ENCODE measurements at regions not wholly inside any gene's neighbourhood (a gene's known extent, or its start where the extent isn't known, plus 50 kb on each side); places are given as distances from the start of the nearest gene placed in this dataset.

DNA sequence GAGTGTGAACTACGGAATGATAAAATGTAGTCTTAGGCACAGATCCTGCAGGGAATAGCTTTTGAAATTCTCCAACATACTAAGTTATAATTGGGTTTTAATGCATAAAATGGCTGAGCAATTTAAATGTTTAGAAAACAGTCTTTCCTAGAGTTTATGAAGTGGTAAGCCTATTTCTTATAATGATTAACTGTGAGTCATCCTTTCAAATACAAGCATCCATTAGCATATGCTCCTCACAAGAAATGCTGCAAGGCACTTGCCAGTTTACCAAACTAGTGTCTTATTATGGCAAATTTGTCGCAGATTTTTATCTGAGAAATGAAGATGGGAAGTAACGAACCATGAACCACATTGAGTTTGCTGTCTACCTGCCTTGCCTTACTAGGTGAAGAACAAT, 101.3 kb upstream of the ESRRG start:
- Histone ChIP-seq H3K4me3 (ENCODE audit: low read length in 2 of 2) (no peak overlapping the region), H3K27ac (ENCODE audit: low read depth in 2 of 2, low read length in 2 of 2) (no peak overlapping the region), H3K27me3 (ENCODE audit: control insufficient read depth in 2 of 2, insufficient read depth in 2 of 2, low read length in 2 of 2) (no peaks in the 10 kb centered on the region), H3K36me3 (ENCODE audit: control insufficient read depth in 2 of 2, insufficient read depth in 2 of 2, low read length in 2 of 2) (no peaks in the 10 kb centered on the region), H3K9ac (ENCODE audit: low read depth in 1 of 2, low read length in 2 of 2) (no peak overlapping the region), H3K9me3 (ENCODE audit: control insufficient read depth in 2 of 2, low read length in 2 of 2) (no peaks in the 10 kb centered on the region), H3K4me1 (ENCODE audit: control insufficient read depth in 2 of 2, insufficient read depth in 2 of 2, low read length in 2 of 2) (no peaks in the 10 kb centered on the region)

GRCh38 chr1:216823731-216824130, 100.5 kb upstream of the ESRRG start:
- Histone ChIP-seq H3K27me3 (ENCODE audit: control insufficient read depth in 2 of 2, insufficient read depth in 2 of 2, low read length in 2 of 2) (no peaks in the 10 kb centered on the region), H3K4me1 (ENCODE audit: control insufficient read depth in 2 of 2, insufficient read depth in 2 of 2, low read length in 2 of 2) (no peaks in the 10 kb centered on the region), H3K9me3 (ENCODE audit: control insufficient read depth in 2 of 2, low read length in 2 of 2) (no peaks in the 10 kb centered on the region), H3K4me3 (ENCODE audit: low read length in 2 of 2) (no peak overlapping the region), H3K27ac (ENCODE audit: low read depth in 2 of 2, low read length in 2 of 2) (no peak overlapping the region), H3K36me3 (ENCODE audit: control insufficient read depth in 2 of 2, insufficient read depth in 2 of 2, low read length in 2 of 2) (no peaks in the 10 kb centered on the region), H3K9ac (ENCODE audit: low read depth in 1 of 2, low read length in 2 of 2) (no peak overlapping the region)

DNA sequence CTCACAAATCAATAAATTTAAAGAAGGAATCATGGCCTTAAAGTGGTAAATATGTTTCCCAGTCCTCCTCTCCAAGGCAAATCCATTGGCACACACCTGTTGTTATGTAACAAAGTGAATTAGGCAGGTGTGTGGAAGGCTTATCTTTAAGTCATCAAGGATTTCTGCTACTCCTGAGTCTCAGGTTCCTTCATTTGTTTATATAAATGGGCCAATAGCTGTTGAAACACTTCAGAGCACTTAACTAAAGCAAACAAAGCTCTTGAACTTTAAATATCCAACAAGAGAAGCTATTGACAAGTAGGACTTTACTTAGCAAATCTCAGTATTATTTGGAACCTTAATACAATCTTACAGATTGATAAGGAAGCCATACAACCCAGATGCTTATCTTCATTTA, 99.3 kb upstream of the ESRRG start:
- Histone ChIP-seq H3K9ac (ENCODE audit: low read depth in 1 of 2, low read length in 2 of 2) (no peak overlapping the region), H3K27me3 (ENCODE audit: control insufficient read depth in 2 of 2, insufficient read depth in 2 of 2, low read length in 2 of 2) (no peaks in the 10 kb centered on the region), H3K9me3 (ENCODE audit: control insufficient read depth in 2 of 2, low read length in 2 of 2) (no peaks in the 10 kb centered on the region), H3K4me3 (ENCODE audit: low read length in 2 of 2) (no peak overlapping the region), H3K36me3 (ENCODE audit: control insufficient read depth in 2 of 2, insufficient read depth in 2 of 2, low read length in 2 of 2) (no peaks in the 10 kb centered on the region), H3K27ac (ENCODE audit: low read depth in 2 of 2, low read length in 2 of 2) (no peak overlapping the region), H3K4me1 (ENCODE audit: control insufficient read depth in 2 of 2, insufficient read depth in 2 of 2, low read length in 2 of 2) (no peaks in the 10 kb centered on the region)

- H3K9me3 ChIP-seq (ENCODE audit: control insufficient read depth in 2 of 2, low read length in 2 of 2), result no peaks in the 10 kb centered on the region
- H3K4me3 ChIP-seq (ENCODE audit: low read length in 2 of 2), result no peak overlapping the region
- H3K27me3 ChIP-seq (ENCODE audit: control insufficient read depth in 2 of 2, insufficient read depth in 2 of 2, low read length in 2 of 2), result no peaks in the 10 kb centered on the region
- no peaks in the 10 kb centered on the region for H3K36me3 ChIP-seq (ENCODE audit: control insufficient read depth in 2 of 2, insufficient read depth in 2 of 2, low read length in 2 of 2)
- H3K27ac ChIP-seq (ENCODE audit: low read depth in 2 of 2, low read length in 2 of 2), result no peak overlapping the region
- no peak overlapping the region for H3K9ac ChIP-seq (ENCODE audit: low read depth in 1 of 2, low read length in 2 of 2)
- H3K4me1 ChIP-seq (ENCODE audit: control insufficient read depth in 2 of 2, insufficient read depth in 2 of 2, low read length in 2 of 2), result no peaks in the 10 kb centered on the region
Measured at GRCh38 chr1:216820345-216820744, 97.1 kb upstream of the ESRRG start.

- no peaks in the 10 kb centered on the region for H3K27me3 ChIP-seq (ENCODE audit: control insufficient read depth in 2 of 2, insufficient read depth in 2 of 2, low read length in 2 of 2)
- H3K9me3 ChIP-seq (ENCODE audit: control insufficient read depth in 2 of 2, low read length in 2 of 2), result no peaks in the 10 kb centered on the region
- no peaks in the 10 kb centered on the region for H3K4me1 ChIP-seq (ENCODE audit: control insufficient read depth in 2 of 2, insufficient read depth in 2 of 2, low read length in 2 of 2)
- no peak overlapping the region for H3K27ac ChIP-seq (ENCODE audit: low read depth in 2 of 2, low read length in 2 of 2)
- no peaks in the 10 kb centered on the region for H3K36me3 ChIP-seq (ENCODE audit: control insufficient read depth in 2 of 2, insufficient read depth in 2 of 2, low read length in 2 of 2)
- no peak overlapping the region for H3K9ac ChIP-seq (ENCODE audit: low read depth in 1 of 2, low read length in 2 of 2)
- H3K4me3 ChIP-seq (ENCODE audit: low read length in 2 of 2), result no peak overlapping the region
Measured at GRCh38 chr1:216818284-216818683, 95.1 kb upstream of the ESRRG start.

DNA sequence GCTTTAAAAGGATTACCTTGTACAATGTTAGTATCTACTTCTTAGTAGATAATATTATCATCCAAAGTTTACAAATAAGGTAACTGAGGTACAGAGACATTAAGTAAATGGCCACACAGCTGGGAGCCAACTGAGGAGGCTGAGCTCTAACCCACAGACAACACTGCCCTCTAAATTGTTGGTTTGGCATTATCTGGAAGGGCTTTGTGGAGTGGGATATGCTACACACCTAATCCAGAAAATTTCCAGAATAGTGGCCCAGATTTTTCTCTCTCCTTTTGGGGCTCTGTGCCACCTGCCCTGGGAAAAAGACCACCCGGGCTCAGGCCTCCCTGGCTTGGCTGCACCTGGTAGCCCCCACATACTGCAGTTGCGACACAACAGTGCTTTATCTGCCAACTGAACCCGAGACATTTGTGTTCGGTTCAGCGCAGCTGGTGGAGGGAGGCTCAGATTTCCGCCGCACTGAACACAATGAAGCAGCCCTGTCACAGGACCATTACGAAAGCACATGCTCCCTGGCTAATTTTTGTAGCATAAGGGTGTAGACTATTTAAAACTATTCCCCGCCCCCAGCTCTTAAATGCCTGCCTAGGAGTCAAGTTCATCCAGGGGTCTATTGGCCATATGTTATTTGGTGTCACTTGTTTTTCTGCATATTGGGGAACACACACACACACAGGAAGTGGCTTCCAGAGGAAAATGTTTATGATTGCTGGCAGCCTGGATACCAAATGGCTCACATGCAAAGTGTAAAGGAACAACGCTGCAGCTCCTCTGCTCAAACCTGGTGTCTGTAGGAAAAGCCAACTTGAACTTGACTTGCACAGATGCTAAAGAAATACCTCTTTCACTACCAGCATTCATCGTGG, 92.3 kb upstream of the ESRRG start:
- Histone ChIP-seq H3K9ac (ENCODE audit: low read depth in 1 of 2, low read length in 2 of 2) (no peak overlapping the region), H3K4me1 (ENCODE audit: control insufficient read depth in 2 of 2, insufficient read depth in 2 of 2, low read length in 2 of 2) (no peaks in the 10 kb centered on the region), H3K36me3 (ENCODE audit: control insufficient read depth in 2 of 2, insufficient read depth in 2 of 2, low read length in 2 of 2) (no peaks in the 10 kb centered on the region), H3K9me3 (ENCODE audit: control insufficient read depth in 2 of 2, low read length in 2 of 2) (no peaks in the 10 kb centered on the region), H3K4me3 (ENCODE audit: low read length in 2 of 2) (no peak overlapping the region), H3K27me3 (ENCODE audit: control insufficient read depth in 2 of 2, insufficient read depth in 2 of 2, low read length in 2 of 2) (no peaks in the 10 kb centered on the region), H3K27ac (ENCODE audit: low read depth in 2 of 2, low read length in 2 of 2) (no peak overlapping the region)

DNA sequence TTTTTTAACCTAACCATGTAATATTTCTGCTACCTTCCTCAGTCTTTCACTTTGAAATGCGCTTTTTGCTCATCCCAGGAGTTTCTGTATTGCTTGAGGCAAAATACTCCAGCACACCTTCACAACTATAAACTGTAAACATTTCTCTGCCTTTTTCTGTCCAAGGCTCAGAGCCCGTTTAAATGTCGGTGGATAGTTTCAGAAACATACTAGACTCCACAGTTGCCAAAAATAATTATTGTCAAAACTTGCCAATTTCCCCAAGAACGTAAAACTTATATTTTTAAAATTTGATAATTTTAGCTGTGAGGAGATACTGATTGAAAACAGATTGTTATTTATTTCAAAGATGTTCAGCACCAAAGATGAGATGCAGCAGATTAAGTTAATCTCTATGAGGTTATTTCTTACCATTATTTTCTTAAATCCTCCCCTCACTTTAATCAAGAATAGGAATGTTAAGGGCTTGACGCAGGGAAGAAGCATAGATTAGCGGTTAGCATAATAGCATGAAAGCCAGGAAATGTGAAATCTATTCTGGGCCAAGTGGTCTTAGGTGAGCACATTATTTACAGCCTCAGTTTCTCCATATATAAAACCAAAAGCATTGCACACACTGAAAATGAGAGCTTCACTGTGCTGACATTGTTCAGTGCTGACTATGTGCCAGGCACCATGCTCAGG, 91.5 kb upstream of the ESRRG start:
- Histone ChIP-seq H3K27ac (ENCODE audit: low read depth in 2 of 2, low read length in 2 of 2) (no peak overlapping the region), H3K4me1 (ENCODE audit: control insufficient read depth in 2 of 2, insufficient read depth in 2 of 2, low read length in 2 of 2) (no peaks in the 10 kb centered on the region), H3K9me3 (ENCODE audit: control insufficient read depth in 2 of 2, low read length in 2 of 2) (no peaks in the 10 kb centered on the region), H3K4me3 (ENCODE audit: low read length in 2 of 2) (no peak overlapping the region), H3K27me3 (ENCODE audit: control insufficient read depth in 2 of 2, insufficient read depth in 2 of 2, low read length in 2 of 2) (no peaks in the 10 kb centered on the region), H3K36me3 (ENCODE audit: control insufficient read depth in 2 of 2, insufficient read depth in 2 of 2, low read length in 2 of 2) (no peaks in the 10 kb centered on the region), H3K9ac (ENCODE audit: low read depth in 1 of 2, low read length in 2 of 2) (no peak overlapping the region)

GRCh38 chr1:216812966-216813365, 89.7 kb upstream of the ESRRG start:
- no peaks in the 10 kb centered on the region for H3K36me3 ChIP-seq (ENCODE audit: control insufficient read depth in 2 of 2, insufficient read depth in 2 of 2, low read length in 2 of 2)
- no peaks in the 10 kb centered on the region for H3K9me3 ChIP-seq (ENCODE audit: control insufficient read depth in 2 of 2, low read length in 2 of 2)
- no peak overlapping the region for H3K9ac ChIP-seq (ENCODE audit: low read depth in 1 of 2, low read length in 2 of 2)
- H3K4me3 ChIP-seq (ENCODE audit: low read length in 2 of 2), result no peak overlapping the region
- no peaks in the 10 kb centered on the region for H3K4me1 ChIP-seq (ENCODE audit: control insufficient read depth in 2 of 2, insufficient read depth in 2 of 2, low read length in 2 of 2)
- no peak overlapping the region for H3K27ac ChIP-seq (ENCODE audit: low read depth in 2 of 2, low read length in 2 of 2)
- no peaks in the 10 kb centered on the region for H3K27me3 ChIP-seq (ENCODE audit: control insufficient read depth in 2 of 2, insufficient read depth in 2 of 2, low read length in 2 of 2)

GRCh38 chr1:216809649-216810048, 86.4 kb upstream of the ESRRG start:
- no peak overlapping the region for H3K27ac ChIP-seq (ENCODE audit: low read depth in 2 of 2, low read length in 2 of 2)
- H3K9me3 ChIP-seq (ENCODE audit: control insufficient read depth in 2 of 2, low read length in 2 of 2), result no peaks in the 10 kb centered on the region
- H3K9ac ChIP-seq (ENCODE audit: low read depth in 1 of 2, low read length in 2 of 2), result no peak overlapping the region
- no peaks in the 10 kb centered on the region for H3K27me3 ChIP-seq (ENCODE audit: control insufficient read depth in 2 of 2, insufficient read depth in 2 of 2, low read length in 2 of 2)
- H3K4me3 ChIP-seq (ENCODE audit: low read length in 2 of 2), result no peak overlapping the region
- H3K36me3 ChIP-seq (ENCODE audit: control insufficient read depth in 2 of 2, insufficient read depth in 2 of 2, low read length in 2 of 2), result no peaks in the 10 kb centered on the region
- H3K4me1 ChIP-seq (ENCODE audit: control insufficient read depth in 2 of 2, insufficient read depth in 2 of 2, low read length in 2 of 2), result no peaks in the 10 kb centered on the region

DNA sequence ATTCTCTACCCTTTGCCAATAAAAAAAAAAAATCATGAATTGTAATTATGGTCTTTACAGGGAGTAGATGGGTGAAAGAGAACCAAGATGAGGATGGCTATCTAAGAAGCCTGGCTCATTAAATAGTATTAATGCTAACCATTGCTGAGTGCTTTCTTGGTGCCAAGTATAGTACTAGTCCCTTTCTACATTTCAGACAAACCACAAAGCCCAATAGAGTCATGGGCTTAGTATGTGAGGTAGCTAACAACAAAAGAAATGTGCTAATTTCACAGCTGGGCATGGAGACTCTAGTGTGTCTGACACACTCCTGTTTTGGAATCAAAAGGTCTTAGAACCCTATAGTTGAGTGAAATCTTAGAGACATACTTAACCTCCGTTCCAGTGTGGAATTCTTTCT, 84.5 kb upstream of the ESRRG start:
- no peaks in the 10 kb centered on the region for H3K9me3 ChIP-seq (ENCODE audit: control insufficient read depth in 2 of 2, low read length in 2 of 2)
- H3K4me1 ChIP-seq (ENCODE audit: control insufficient read depth in 2 of 2, insufficient read depth in 2 of 2, low read length in 2 of 2), result no peaks in the 10 kb centered on the region
- no peak overlapping the region for H3K9ac ChIP-seq (ENCODE audit: low read depth in 1 of 2, low read length in 2 of 2)
- no peak overlapping the region for H3K27ac ChIP-seq (ENCODE audit: low read depth in 2 of 2, low read length in 2 of 2)
- no peaks in the 10 kb centered on the region for H3K27me3 ChIP-seq (ENCODE audit: control insufficient read depth in 2 of 2, insufficient read depth in 2 of 2, low read length in 2 of 2)
- H3K4me3 ChIP-seq (ENCODE audit: low read length in 2 of 2), result no peak overlapping the region
- H3K36me3 ChIP-seq (ENCODE audit: control insufficient read depth in 2 of 2, insufficient read depth in 2 of 2, low read length in 2 of 2), result no peaks in the 10 kb centered on the region
